NCI-H446 treated with DMSO at 0.1 percent for 48 hours (cell line): ENCODE measurements at regions not wholly inside any gene's neighbourhood (a gene's known extent, or its start where the extent isn't known, plus 50 kb on each side); places are given as distances from the start of the nearest gene placed in this dataset.

Experiments
- DNase-seq: peaks from one replicate; lab custom pipeline; 2025; lab: John Stamatoyannopoulos, UW

DNA sequence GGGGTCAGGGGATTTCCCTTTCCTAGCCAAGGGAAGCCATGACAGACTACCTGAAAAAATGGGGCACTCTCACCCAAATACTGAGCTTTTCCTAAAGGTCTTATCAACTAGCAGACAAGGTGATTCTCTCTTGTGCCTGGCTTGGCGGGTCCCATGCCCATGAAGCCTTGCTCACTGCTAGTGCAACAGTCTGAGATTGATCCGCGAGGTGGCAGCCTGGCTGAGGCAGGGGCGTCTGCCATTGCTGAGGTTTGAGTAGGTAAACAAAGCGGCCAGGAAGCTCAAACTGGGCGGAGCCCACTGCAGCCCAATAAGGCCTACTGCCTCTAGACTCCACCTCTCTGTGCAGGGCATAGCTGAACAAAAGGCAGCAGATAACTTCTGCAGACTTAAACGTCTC is 152.6 kb upstream of the PMFBP1 start:
- DNase-seq, result no peak

GRCh38 chr16:72317446-72317845 is 145.5 kb upstream of the PMFBP1 start:
- DNase-seq, result no peak

DNA sequence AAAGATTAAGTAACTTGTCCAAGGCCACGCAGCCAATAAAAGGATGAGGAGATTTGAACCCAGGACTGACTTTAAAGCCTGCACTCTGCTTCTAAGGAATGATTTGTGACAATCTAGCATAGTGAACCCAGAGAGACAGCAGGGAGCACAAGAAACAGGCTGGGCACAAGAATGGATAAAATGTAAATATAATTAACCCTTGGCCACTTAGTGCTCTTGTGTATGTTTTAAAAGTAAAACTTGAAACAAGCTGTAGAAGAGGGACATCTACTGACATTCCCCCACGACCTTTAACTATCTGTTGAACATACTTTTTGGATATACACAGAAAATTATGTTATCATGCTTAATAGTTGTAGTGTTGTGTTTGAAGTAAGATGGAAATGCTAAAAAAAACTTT is 141.9 kb upstream of the PMFBP1 start:
- DNase-seq, result no peak

DNA sequence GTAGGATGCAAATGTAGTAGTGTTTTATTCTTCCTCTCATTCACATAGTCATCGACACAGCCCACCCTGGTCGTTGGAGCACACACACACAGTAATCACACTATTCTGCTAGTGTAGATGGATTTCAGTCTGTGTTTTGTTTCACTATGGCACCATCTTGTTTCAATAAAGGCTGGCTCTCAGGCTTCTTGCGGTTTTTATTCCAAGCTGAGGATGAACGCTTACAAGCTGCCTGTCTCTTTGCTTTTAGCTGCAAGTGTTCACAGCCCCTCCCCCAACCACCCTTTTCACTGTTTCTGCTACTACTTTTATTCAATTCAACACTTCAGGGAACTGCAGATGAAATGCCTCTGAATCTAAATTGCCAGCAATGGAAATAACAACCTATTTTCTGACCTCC is 140.9 kb upstream of the PMFBP1 start:
- no peak for DNase-seq

DNA sequence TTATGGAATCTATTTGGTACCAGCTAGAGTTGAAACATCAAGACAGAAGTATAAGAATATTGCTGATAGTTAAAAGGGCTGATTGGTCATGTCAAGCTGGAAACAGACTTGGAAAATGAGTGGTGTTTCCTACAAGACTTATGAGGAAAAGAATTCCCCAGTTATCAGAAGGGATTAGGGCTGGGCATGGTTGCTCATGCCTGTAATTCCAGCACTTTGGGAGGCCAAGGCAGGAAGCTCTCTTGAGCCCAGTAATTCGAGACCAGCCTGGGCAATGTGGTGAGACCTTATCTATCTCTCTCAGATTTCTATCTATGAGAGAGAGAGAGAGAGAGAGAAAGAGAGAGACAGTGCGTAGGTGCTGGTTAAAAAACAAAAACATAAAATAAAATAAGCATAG is 139.5 kb upstream of the PMFBP1 start:
- DNase-seq, result no peak

GRCh38 chr16:72309001-72309400 is 137.0 kb upstream of the PMFBP1 start:
- DNase-seq, result no peak

DNA sequence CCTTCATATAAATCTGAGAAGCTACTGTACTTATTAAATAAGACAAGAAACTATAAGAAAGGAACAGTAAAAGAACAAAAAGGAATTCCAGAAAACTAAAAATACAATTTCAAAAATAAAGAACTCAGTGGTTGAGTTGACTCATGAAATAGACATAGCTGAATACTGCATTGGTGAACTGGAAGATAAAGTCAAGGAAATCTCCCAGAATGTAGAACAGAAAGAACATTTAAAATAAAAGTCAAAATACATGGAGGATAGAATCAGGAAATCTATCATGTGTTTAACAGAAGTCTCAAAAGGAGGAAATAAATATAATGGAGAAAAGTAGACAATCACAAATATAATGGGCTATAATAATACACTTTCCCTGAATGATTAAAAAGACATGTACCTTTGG is 136.4 kb upstream of the PMFBP1 start:
- no peak for DNase-seq

GRCh38 chr16:72302332-72302731 is 130.4 kb upstream of the PMFBP1 start:
- DNase-seq, result no peak

DNA sequence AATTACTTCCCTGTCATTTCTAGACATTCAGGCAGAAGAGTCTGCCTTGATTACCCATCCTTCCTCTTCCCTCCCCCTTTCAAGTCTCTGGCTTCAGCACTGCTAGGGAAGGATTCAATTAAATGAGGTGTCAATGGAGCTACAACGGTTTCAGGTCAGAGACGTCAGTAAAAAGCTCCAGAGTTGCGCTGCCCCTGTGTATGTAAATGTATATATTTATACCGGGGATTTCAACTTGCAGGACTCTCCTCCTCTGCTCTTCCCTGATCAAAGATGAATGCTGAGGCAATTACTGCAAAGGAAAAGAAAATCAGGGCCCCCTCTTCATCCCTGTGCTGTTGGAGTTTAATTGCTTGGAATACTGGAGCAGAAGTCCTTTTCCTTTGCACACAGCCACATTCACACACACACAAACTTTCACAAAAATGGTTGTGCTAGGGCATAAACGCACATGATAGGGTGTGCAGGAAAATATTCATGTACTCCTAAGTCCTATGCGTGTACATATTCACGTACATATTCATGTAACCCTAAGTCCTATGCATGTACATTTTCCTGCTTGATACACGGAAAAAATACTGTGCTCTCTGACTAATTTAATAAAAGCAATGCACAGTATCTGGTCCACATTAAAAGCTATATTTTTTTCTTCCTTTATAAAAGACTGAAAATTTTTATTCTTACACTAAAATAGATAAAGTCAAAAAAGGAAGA is 129.7 kb upstream of the PMFBP1 start:
- DNase-seq, result no peak

- DNase-seq, result no peak
Observed at GRCh38 chr16:72300892-72301291, 128.9 kb upstream of the PMFBP1 start.

GRCh38 chr16:72299684-72300243 is 127.8 kb upstream of the PMFBP1 start:
- DNase-seq, result no peak

DNA sequence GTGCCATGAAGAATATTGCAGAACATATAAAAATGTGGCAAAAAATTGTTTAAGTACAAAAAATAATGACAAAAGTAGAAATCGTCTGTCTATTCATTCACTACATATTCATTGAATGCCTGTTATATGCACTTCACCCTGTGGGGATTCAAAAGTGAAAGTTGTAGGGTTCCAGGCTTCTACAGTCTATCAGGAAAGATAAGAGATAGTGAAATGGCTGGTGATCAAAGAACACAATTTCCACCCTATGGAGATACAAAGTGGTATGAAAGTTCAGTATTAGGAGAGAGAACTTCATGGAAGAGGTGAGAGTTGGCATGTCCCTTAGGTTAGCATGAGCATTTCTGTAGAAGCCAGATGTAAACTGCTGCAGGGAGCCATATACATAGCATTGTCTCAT is 127.0 kb upstream of the PMFBP1 start:
- no peak for DNase-seq

DNA sequence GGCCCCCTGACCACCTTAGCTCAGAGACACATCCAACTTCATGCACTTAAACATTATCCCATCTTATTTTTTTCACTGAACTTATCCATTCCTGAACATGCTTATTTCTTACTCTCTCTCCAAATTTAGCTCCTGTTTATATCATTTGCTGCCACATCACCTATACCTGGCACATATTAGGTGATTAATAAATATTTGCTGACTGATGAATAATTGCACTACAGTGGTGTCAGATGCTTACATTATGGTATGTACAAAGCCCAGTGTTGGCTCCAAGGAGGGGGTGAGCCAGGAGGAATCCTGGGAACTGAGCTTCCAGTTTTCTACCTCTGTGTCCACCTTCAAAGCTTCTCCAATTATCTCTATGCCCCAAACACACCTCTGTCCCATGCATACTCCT is 124.0 kb upstream of the PMFBP1 start:
- no peak for DNase-seq

- no peak for DNase-seq
Observed at GRCh38 chr16:72291531-72291981, 119.6 kb upstream of the PMFBP1 start.

DNA sequence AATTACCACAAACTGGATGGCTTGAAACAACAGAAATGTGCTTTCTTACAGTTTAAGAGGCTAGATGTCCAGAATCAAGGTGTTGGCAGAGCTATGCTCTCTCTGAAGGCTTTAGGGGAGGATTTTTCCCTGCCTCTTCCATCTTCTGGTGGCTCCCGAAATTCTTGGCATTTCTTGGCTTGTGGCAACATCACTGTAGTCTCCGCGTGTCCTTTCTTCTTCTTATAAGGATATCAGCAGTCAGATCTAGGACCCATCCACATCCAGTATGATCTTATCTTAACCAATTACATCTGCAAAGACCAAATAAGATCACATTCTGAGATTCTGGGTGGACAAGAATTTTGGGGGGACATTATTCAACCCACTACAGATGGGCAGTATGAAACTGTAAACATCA is 119.2 kb upstream of the PMFBP1 start:
- DNase-seq, result no peak

- DNase-seq, result no peak
Observed at GRCh38 chr16:72287649-72288048, 115.7 kb upstream of the PMFBP1 start.

DNA sequence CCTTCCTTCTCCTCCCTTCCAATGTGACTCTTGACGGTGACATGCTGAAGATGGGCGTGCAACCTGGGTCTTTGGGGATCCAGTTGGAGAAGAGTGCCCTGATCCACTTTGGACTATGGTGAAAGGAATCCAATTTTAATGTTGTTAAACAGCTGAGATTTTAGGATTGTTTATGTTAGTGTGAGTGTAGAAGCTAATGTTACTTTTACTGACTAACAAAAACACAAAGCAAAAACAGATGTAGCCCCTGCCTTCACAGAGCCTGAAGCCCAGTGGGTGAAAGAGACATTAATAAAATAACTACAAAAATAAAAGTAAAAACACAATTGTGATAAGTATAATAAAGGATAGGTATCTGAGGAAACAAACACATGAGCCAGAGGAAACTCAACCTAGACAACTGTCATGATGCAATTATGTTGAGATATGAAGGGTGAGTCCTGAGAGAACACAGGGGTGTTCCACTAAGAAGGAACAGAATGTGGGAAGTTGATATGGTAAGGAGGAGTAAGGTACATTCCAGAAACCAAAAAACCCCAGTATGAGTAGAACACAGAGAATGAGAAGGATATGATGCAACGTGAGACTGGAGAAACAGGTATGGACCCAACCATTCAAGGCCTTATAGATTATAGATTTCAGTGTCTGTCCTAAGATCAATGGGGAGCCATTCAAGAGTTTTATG is 115.1 kb upstream of the PMFBP1 start:
- DNase-seq, result no peak

GRCh38 chr16:72285728-72286127 is 113.8 kb upstream of the PMFBP1 start:
- no peak for DNase-seq

GRCh38 chr16:72285324-72285723 is 113.4 kb upstream of the PMFBP1 start:
- DNase-seq, result no peak

GRCh38 chr16:72284042-72284789 is 112.3 kb upstream of the PMFBP1 start:
- no peak for DNase-seq

GRCh38 chr16:72282362-72282761 is 110.4 kb upstream of the PMFBP1 start:
- DNase-seq, result no peak

- no peak for DNase-seq
Observed at GRCh38 chr16:72278301-72278700, 106.3 kb upstream of the PMFBP1 start.

DNA sequence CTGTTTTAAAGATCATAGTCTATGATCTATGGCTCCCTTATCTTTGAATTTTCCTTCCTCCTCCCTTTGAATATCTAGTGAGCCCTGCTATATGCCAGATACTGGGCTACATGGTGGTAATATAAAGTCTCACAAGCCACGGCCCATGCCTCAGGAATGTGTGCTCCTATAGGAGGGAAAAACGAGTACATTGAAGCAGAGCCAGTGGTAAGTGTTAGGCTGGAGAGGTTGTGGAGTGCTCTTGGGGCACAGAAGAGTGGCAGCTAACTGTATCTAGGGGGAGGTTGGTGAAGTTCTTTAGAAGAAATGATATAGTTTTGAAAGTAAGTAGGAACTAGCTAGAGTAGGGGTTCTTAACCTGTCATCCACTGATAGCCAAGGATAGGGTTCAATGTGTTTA is 105.8 kb upstream of the PMFBP1 start:
- no peak for DNase-seq
